LHCN-M2 (cell line): ENCODE measurements at regions not wholly inside any gene's neighbourhood (a gene's known extent, or its start where the extent isn't known, plus 50 kb on each side); places are given as distances from the start of the nearest gene placed in this dataset.

Source experiments
- DNase-seq: peaks from one replicate; pipeline ENCODE4 v3.0.0-alpha.2; 2012; ENCODE audit warnings: low read depth

DNA sequence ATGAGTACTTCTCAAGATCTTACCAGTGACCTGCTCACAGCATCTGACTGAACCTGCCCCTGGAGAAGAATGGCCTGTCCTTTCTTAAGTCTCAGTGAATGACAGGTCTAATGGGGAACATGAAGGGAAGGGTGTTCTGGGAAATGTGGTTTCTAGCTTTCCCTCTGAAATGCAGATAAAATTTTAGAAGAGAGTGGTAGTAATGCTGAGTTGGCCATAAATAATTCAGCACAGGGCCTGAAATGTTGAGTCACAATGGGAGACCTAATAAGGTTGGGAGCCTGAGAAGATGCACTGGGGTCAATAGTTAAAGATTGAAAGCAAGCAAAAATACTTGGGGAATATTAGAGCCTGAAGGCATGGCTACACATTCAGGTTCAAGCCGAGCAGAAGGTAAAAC is 214.9 kb upstream of the ARHGAP24 start:
- no peak for DNase-seq

DNA sequence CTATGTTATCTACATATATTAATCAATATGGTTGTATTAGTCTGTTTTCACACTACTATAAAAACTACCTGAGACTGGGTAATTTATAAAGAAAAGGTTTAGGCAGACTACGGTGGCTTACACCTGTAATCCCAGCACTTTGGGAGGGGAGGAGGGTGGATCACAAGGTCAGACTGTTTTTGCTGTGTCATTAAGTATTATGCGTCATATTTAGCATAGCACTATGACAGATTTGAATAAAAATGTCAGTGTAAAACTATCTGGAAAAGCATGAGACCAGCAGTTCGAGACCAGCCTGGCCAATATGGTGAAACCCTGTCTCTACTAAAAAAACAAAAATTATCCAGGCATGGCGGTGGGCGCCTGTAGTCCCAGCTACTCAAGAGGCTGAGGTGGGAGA is 209.7 kb upstream of the ARHGAP24 start:
- DNase-seq, result no peak

DNA sequence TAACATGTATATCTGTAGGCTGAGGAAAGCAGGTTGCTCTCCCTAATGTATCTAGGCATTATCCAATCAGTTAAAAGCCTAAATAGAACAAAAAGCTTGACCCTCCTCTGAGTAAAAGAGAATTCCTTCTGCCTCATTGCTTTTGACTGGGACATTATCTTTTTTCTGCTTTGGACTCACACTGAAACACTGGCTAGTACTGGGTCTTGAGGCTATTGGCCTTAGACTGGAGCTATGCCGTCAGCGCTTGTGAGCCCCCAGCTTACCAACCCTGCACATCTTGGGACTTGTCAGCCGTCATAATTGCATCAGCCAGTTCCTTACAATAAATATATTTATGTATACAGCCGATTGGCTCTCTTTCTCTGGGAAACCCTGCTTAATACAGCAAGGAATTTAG is 206.8 kb upstream of the ARHGAP24 start:
- no peak for DNase-seq

DNA sequence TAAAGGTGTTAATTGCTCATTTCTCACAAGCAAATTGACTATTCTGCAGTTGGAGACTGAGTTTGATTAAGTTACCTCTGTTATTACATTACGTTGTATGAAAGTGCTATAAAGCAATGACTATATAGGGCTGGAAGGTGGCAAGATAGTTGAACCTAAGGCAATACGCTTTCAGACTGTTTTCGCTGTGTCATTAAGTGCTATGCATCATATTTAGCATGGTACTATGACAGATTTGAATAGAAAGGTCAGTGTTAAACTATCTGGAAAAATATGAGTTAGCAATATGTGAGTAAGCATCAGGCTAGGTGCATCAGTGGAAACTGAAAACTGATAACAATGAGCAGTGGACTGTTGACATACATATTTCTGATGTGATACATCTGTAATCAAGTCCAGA is 206.0 kb upstream of the ARHGAP24 start:
- peak; percentile 2 for DNase-seq

DNA sequence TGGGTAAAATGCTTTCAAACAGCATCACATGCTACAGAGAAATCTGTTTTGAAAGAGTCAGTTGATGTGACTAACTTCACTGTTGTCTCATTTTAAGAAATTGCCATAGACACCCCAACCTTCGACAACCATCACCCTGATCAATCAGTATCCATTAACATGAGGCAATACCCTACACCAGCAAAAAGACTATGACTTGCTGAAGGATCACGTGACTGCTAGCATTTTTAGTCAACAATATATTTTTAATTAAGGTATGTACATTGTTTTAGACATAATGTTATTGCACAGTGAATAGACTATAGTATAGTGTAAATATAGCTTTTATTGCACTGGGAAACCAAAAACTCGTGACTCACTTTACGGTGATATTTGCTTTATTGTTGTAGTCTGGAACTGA is 200.0 kb upstream of the ARHGAP24 start:
- DNase-seq, result no peak

DNA sequence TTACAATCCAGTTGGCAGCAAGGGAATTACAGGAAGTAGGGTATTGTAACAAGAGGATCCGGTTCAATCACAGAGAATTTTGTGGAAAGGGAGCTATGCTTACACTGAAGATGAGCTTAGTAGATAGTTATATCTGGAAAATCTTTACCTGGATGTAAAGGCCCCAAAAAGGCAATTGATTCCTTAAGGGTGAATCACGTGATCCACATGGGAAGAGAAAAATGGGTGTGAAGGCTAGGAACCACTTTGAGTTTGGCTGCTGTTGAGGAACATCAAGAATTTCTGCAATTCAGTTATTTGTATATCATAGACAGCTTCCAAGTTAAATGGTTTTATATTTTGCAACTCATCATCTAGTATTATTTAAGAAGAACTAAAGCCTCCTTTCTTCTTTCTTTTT is 194.0 kb upstream of the ARHGAP24 start:
- no peak for DNase-seq

DNA sequence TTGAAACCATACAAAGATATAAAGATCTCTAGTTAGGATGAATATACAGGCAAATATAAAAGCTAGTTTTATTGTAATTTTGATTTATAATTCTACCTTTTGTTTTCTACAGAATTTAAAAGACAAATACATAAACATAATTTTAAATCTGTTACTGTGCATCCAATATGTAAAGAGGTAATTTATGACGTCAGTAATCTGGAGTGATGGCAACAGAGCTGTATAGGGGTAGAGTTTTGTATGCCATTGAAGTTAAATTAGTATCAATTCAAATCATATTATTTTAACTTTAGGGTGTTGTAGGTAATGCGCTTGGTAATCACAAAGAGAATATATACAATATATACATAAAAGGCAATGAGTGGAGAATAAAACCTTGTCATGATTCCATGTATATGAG is 183.7 kb upstream of the ARHGAP24 start:
- DNase-seq, result no peak

DNA sequence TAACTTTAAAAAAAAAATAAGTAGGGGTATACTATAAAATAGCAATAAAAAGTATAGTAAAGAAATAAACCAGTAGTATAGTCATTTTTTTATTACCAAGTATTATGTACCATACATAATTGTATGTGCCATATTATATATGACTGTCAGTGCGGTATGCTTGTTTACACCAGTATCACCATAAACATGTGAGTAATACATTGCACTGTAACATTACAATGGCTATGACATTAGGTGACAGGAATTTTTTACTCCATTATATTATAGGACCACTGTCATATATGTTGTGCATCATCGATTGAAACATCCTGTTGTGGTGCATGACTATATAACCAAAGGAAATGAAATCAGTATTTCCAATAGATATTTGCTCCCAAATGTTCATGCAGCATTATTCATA is 176.9 kb upstream of the ARHGAP24 start:
- DNase-seq, result no peak

DNA sequence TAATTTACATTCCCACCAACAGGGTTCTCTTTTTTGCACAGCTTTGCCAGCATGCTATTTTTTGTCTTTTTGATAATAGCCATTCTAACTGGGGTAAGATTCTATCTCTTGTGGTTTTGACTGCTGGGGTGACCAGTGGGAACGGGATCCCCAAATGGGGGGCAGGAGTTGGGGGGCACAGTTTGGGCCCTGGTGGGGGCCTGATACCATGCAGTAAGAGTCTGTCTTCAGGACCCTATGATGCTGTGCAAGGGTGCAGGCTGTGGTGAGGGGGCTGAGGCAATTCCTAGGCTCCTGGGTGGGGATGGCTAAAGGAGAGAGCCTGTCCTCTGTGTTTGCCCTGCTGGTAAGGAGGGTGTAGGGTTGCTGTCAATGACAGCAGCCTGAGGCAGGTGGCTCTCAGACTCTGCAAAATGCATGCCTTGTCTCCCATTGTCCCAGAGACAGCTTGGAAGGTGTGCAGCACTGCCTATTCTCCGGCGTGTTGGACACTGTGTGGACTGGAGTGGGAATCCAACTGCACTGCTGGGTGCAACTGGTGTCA is 172.7 kb upstream of the ARHGAP24 start:
- no peak for DNase-seq

DNA sequence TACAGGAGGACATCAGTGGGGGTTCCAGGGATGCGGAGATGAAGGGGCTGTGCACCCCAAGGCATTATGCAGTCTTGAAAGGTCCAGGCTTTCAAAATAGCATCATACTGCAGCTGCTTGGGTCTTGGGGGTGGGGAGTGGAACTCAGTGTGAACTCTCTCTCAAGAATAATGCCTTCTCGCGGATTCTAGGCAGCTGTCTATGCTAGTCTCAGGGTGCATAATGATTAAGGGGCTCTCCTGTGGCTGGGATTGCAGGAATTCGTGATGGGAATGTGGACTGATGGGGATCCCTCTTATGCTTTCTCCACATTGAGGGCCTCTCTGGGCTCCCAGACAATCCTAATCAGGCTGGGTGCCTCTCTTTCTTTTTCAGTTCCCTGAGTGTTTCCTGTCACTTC is 172.2 kb upstream of the ARHGAP24 start:
- no peak for DNase-seq

DNA sequence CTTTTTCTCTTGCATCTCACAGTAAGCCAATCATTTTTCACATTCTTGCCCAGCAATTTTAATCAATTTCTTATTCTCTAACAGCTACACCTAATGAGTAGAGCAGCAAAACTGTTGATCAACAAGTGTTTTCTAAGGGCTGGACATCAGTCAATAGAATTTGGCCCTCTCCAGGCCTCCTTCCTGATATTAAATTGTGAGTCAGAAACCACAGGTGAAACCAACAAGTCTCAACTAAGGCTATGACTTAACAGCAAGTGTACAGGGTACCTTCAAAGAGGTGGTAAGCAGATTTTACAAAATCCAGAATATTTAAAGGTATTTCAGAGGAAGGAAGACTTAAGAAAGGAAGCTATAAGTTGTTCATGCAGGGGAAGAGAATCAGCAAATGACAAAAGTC is 156.5 kb upstream of the ARHGAP24 start:
- DNase-seq, result no peak

DNA sequence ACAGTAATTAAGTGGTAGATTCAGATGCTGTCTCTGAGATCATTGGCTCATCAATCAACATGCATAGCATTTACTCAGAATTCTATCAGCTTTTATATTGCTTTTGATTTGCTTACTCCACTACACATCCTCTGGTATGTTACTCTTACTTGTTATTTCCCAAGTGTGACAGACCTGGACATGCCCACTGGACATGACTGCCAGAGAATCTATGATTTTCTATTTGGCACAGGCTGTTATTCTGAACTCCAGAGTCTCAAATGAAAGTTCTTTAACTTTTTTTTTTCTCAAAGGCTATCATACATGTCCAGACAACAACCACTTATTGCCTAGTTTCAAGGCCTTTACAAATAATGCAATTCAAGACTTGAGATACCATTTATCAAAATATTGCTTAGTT is 116.1 kb upstream of the ARHGAP24 start:
- no peak for DNase-seq

DNA sequence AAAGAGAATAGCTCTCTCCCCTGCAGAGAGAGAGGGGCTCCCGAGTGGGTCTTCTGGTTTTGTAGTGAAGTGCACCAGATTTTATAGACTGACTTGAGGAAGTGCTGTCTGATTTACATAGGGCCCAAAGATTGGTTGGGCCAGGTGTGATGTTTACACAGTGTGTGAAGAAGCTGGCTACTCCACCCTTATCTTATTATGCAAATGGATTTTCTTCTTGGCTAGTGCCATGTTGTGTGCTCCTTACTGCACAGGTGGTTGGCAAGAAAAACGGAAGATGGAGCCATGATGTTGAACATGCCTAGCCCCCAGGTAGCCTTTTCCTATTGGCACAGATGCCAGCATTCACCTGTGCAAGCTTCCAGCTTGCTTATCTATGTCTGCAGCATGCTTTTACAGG is 112.4 kb upstream of the ARHGAP24 start:
- DNase-seq, result no peak

DNA sequence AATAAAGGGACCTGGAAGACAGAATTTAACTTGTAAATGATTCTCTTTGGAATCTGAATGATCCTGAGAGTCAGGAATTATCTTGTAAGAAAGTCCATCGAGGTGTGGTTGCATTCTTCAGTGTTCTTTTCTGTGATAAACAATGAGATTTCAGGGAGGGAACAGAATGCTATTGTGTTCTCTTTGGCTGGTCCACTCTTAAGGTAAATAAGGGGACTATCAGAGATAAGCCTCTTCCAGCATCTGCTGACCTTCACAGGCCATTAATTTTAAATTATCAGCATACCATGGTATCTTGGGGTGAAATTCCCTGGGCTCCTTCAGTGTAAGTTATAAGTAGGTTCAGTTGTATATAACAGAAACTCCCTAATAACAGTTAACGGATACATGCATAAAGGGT is 107.1 kb upstream of the ARHGAP24 start:
- no peak for DNase-seq

DNA sequence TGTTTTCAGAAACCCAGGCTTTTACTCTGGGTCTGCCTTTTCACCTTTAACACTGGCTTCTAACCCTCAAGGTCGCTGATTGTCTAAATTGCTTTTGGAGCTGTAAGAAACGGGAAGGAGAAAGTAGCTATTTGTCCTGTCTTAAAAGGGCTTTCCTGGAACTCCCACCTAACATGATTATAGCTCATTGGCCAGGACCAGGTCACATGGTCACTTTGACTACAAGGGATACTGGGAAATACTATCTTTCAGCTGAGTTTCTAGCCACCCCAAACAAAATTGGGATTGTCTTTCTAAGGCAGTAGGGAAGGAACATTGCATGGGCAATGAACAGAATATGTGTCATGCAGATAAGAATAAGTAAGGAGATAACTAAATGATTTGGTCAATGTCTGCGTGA is 106.7 kb upstream of the ARHGAP24 start:
- no peak for DNase-seq

DNA sequence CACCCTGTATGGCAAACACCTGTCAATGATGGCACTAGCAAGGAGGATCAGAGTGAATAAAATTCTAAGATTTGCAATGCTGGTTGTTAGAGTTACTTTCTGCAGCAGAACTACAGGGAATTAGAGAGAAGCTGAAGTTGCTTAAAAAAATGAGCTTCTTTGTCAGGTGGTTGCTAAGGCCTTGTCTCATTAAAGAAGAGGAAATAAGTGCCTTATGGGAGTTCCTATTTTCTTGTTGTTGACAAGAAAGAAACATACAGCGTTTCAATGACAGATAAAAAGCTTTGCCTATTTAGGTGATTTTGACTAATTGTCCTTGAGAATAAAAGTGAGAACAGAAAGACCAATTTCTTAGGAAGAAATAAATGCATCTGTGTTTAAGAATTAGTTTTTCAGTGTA is 106.0 kb upstream of the ARHGAP24 start:
- no peak for DNase-seq

DNA sequence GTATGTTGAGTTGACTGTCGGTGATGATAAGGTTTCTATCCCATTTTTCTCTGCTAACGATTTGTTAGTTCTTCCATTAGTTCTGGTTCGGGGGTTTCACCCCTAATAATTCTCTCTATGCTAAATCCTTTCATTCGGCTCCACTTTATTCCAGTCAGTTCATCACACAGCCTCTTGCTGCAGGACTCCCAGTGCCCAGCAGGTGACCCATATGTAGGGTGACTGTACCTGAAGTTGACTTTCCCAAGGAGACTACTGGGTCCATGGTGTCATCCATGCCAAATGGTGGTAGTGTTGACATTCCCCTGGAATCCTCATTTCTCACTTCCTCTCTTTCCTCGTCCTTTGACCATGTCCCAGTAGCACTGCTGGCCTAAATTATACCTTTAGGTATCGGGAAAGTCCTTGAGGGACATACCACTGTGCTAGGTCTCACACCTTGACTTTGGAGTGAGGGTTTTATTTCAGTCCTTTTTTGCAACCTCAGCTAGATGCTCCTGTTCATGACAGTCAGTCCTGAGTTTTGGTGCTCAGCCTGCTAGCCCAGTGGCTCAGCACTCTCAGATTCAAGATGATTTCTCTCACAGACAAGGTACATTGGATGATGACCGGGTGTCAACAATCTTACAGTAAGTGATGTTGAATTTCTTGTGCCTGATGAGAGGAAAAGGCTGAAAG is 105.1 kb upstream of the ARHGAP24 start:
- DNase-seq, result no peak

DNA sequence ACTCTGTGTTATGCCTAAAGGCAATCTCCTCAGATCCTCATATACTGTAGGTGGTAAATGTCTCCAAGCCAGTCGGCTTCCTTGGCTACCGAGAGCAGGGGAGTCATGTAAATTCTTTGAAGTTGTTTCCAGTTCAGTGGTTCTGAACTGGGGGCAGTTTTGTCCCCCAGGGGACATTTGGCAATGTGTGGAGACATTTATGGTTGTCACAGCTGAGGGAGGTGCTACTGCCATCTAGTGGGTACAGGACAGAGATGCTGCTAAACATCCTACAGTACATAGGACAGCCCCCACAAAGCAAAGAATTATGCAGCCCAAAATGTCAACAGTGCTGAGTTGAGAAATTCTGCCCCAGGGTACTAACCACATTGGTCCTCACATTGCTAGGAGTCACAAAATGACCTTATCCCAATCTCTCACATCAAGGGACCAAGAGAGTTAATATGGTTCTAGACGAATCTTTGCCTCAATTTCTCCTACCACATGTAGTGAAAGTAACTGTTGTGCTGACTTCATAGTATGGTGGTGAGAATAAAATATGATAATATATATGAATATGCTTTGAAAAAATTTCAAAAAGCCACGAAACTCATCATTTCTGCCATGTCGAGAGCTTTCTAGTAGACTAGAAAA is 104.4 kb upstream of the ARHGAP24 start:
- peak; percentile 69 for DNase-seq

DNA sequence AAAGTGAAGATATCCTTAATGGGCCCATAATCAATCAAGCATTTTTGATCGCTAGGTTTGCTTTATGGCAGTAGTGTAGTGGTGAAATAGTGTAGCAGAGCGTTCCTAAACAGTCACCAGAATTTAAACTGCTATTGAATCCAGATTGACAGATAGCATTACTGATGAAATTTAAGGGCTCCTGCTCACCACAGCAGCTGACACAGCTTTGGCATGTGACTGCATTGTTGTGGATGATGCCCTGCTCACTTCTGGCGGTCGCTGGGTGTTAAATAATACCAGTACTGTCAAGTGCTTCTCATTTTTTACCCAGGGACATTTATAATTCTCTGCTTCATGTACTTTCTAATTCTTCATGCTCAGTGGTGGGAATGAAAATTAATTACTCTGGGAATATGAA is 102.0 kb upstream of the ARHGAP24 start:
- peak; percentile 57 for DNase-seq

DNA sequence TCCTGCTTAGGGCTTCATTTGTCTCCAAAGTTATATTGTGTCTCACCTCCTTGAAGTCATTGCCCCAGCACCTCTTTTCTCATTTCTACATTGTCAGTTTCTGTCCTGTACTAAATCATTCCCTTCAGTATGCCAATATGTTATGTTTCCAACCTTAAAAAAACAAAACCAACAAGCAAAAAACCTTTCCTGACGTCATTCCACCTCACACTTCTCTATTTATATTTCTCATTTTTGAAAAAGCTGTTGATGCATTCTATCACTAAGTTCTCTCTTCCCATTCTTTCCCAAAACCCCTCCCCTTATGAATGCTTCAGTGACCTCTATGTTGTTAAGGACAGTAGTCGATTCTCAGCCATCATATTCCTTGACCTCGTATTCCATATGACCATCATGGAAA is 98.7 kb upstream of the ARHGAP24 start:
- no peak for DNase-seq

DNA sequence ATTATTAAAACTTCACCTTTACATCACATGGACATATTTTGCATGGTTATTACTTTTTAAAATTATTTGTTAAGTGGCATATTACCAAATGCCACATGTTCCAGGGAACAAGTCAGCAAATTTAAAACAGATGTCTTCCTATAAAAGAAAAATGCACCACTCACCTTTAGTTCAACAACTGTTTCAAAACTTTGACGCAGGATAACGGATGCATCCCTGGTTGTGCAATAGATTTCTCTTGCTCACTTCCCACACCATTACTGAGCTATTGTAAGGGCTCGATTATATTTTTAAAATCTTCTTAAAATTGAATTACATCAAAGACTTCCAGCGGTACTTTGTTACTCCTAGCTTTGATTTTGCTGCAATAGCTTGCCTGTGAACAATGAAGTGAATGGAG is 93.0 kb upstream of the ARHGAP24 start:
- no peak for DNase-seq

DNA sequence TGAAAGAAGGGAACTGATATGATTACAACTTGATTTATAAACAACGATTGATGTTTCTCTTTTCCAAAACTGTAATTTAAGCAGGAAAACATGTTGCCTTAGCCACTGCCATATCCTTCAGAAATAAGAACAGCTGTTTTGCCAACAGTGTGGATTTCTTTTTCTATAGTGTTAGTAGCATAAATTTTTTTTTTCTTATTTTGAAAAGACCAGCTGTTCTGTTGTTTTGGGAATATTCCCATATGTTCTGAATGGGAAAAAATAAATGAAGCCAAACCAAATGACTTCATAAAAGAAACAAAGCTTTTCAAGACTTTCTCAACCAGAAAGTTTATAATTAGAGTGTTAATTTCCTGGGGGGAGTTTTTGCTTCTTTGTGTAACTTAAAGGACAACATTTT is 83.9 kb upstream of the ARHGAP24 start:
- DNase-seq, result peak; percentile 63

DNA sequence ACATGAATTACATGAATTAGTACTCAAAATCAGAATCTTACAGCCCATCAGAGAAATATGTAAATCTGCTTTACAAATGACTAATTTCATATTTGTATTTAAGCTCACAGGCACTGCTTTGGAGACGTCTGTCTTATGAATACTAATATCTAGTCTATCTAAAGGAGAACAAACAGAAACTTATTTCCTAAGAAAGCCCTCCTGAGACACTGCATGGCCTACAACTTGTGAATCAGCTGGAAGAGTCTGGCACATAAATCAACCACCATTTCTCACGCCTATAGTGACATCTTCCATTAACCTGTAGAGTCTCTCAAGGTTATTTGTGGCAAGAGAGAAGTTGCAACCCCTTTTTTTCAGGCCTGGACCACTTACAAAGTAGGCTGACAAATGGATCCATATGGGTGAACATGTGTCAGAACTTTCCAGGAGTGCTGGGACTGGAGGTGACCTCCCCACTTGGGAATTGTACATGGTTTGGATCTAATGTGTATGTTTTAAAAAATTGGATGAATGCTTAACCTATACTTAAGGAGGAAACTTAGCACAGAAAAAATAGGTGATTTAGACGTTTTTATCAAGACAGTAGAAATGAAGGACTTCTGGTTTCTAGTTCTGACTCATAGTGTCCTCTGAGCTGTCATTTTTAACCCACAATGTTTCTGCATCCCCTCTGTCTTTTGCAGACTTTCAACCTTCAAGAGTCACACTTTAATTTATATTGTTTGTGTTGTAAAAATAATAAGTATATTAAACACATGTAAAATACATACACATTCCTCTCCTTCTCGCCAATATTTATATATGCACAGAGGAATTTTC is 83.2 kb upstream of the ARHGAP24 start:
- DNase-seq, result peak; percentile 19
